Endothelial cell of umbilical vein (primary cell): ENCODE measurements at regions not wholly inside any gene's neighbourhood (a gene's known extent, or its start where the extent isn't known, plus 50 kb on each side); places are given as distances from the start of the nearest gene placed in this dataset.

Source experiments
- CTCF ChIP-seq, 2 donors: IDR thresholded peaks; 1 replicate in 1 of 2; 2 replicates in 1 of 2; pipeline ENCODE4 v1.5.1; 2011; ENCODE audit warnings: low read length in 2 of 2, mild to moderate bottlenecking in 2 of 2, moderate library complexity in 2 of 2, control low read depth in 1 of 2, inconsistent platforms in 1 of 2, low read depth in 1 of 2; ENCODE audit not compliant: insufficient read depth in 1 of 2; ENCODE audit errors: extremely low read depth in 1 of 2
- EZH2 ChIP-seq: IDR thresholded peaks from 2 replicates; pipeline ENCODE4 v1.6.1; 2012; ENCODE audit warnings: borderline replicate concordance, low read depth, mild to moderate bottlenecking, moderate library complexity, low read length, inconsistent platforms; ENCODE audit not compliant: severe bottlenecking
- MAX ChIP-seq: IDR thresholded peaks from 2 replicates; pipeline ENCODE4 v1.6.1; 2011; ENCODE audit not compliant: insufficient read depth, insufficient read length
- POLR2A ChIP-seq: IDR thresholded peaks from 2 replicates; pipeline ENCODE4 v1.6.1; 2012; ENCODE audit warnings: low read depth, mild to moderate bottlenecking, control low read depth, low read length
- POLR2AphosphoS5 ChIP-seq: IDR thresholded peaks from 2 replicates; pipeline ENCODE4 v1.6.1; 2012; ENCODE audit warnings: low read depth, mild to moderate bottlenecking, control low read depth, low read length, moderate library complexity; ENCODE audit not compliant: insufficient read depth

DNA sequence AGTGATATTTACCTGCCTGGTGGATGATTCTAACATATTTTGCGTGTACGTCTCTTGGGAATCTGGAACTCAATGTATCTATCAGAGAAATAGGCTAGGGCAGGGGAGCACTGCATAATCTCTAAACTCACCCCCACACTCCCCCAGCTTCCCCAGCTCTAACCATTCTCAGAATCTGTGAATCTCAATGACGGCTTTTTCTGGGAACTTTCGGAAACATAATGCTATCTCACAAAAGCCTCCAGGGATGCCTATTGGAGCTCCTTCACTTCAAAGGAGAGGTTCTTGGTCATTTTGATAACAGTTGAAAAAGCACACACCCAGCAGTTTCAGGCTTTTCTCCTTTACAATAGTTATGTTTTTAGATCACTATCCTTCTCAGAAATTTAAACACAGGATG, 113.8 kb upstream of the MAGI3 start:
- TF ChIP-seq MAX (no peak), CTCF (IDR thresholded peaks at IDR 0.05; ENCODE audit: extremely low read depth in 1 of 2, insufficient read depth in 1 of 2, low read depth in 1 of 2, low read length in 2 of 2) (no peak), POLR2A (no peak), POLR2AphosphoS5 (no peak), EZH2 (no peak)
